ENCODE measurements at regions not wholly inside any gene's neighbourhood (a gene's known extent, or its start where the extent isn't known, plus 50 kb on each side); places are given as distances from the start of the nearest gene placed in this dataset.
"Not testable (repeated sequence)": the region's sequence is repeated elsewhere in the genome, so short reads cannot be mapped to it uniquely, and the experiment has no call there.

- DNase-seq (ENCODE audit: low spot score), result no peak
- no peak for ATAC-seq
Observed at GRCh38 chr18:55764386-55764785, 176.4 kb upstream of the TCF4 start.

GRCh38 chr18:55763805-55764204 is 175.8 kb upstream of the TCF4 start:
- no peak for DNase-seq (ENCODE audit: low spot score)
- ATAC-seq, result no peak

GRCh38 chr18:55763298-55763697 is 175.3 kb upstream of the TCF4 start:
- no peak for ATAC-seq

GRCh38 chr18:55762424-55762823 is 174.4 kb upstream of the TCF4 start:
- DNase-seq (ENCODE audit: low spot score) (no peak), ATAC-seq (no peak)

More at GRCh38 chr18:55763298-55763697, 175.3 kb upstream of the TCF4 start:
- no peak for DNase-seq (ENCODE audit: low spot score)

DNA sequence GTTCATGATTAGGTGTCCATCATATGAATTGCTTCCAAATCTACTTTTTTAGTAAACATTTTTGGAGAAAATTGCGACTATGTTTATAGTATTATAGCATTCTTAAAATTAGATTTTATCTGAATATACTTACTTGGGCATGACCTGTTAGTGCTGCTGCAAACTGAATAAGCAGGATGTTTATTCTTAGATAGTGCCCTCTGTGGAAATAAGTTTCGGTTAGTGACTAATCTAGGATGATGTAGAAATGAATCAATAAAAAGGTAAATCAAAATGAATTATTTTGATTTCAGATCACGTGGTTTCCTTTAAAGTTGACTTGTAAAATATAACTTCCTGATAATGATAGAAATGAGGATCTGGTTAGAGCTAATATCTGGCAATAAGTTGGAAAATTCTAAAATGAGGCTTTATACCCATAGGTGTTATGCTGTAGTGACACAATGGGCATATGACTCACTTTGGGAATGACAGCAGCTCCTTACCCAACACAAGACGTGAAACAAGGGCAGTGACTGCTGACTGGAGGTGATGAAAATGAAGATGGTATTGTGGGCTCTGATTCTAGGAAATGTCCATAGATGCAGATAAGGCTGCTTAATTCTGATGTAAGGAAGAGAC is 165.8 kb upstream of the TCF4 start:
- ATAC-seq (no peak), DNase-seq (ENCODE audit: low spot score) (no peak)

DNA sequence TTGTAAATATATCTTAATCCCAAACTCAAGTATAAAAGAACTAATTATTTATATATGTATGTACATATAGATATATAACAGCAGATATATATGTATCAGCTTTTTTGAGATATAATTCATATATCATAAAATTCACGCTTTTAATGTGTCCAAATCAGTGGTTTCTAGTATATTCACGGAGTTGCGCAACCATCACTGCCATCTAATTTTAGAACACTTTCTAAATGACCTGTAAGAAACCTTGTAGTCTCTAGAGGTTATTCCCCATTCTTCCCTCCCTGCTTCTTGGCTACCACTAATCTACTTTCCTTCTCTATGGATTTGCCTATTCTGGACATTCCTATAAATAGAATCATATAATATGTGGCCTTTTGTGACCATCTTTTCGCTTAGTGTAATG is 163.5 kb upstream of the TCF4 start:
- no peak for DNase-seq (ENCODE audit: low spot score)
- ATAC-seq, result no peak

- ATAC-seq, result no peak
- DNase-seq (ENCODE audit: low spot score), result no peak
Observed at GRCh38 chr18:55748227-55748738, 160.3 kb upstream of the TCF4 start.

DNA sequence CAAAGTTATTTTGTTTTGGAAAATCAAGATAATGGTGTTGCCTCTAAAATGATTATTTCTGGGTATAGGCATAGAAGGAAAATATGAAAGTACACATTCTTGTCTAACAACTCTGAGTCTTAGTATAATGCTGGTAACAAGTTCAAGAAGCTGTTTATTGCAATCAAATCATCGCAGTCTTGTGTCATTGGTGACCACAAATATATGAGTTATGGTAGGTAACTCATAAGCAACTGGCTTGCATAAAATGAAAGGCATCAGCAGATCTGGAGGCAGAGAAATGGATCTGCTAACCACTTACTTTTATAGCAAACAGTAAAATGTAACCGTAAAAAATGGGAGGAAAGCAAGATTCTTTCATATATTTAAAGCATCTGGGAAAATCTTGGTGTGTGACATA is 156.2 kb upstream of the TCF4 start:
- ATAC-seq (no peak), DNase-seq (ENCODE audit: low spot score) (no peak)

GRCh38 chr18:55743736-55744135 is 155.7 kb upstream of the TCF4 start:
- DNase-seq (ENCODE audit: low spot score), result no peak
- no peak for ATAC-seq

- DNase-seq (ENCODE audit: low spot score) (no peak), ATAC-seq (no peak)
Observed at GRCh38 chr18:55743133-55743532, 155.1 kb upstream of the TCF4 start.

GRCh38 chr18:55739488-55739887 is 151.5 kb upstream of the TCF4 start:
- ATAC-seq, result no peak
- DNase-seq (ENCODE audit: low spot score), result no peak

GRCh38 chr18:55738483-55739114 is 150.6 kb upstream of the TCF4 start:
- ATAC-seq, result no peak

GRCh38 chr18:55737781-55738468 is 149.9 kb upstream of the TCF4 start:
- no peak for DNase-seq (ENCODE audit: low spot score)
- no peak for ATAC-seq

More at GRCh38 chr18:55738483-55739114, 150.6 kb upstream of the TCF4 start:
- no peak for DNase-seq (ENCODE audit: low spot score)

- DNase-seq (ENCODE audit: low spot score), result no peak
- ATAC-seq, result no peak
Observed at GRCh38 chr18:55737266-55737665, 149.3 kb upstream of the TCF4 start.

- ATAC-seq, result no peak
- DNase-seq (ENCODE audit: low spot score), result no peak
Observed at GRCh38 chr18:55735969-55736368, 148.0 kb upstream of the TCF4 start.

- ATAC-seq, result no peak
- DNase-seq (ENCODE audit: low spot score), result no peak
Observed at GRCh38 chr18:55735199-55735855, 147.3 kb upstream of the TCF4 start.

- no peak for DNase-seq (ENCODE audit: low spot score)
- ATAC-seq, result no peak
Observed at GRCh38 chr18:55732227-55733106, 144.5 kb upstream of the TCF4 start.

DNA sequence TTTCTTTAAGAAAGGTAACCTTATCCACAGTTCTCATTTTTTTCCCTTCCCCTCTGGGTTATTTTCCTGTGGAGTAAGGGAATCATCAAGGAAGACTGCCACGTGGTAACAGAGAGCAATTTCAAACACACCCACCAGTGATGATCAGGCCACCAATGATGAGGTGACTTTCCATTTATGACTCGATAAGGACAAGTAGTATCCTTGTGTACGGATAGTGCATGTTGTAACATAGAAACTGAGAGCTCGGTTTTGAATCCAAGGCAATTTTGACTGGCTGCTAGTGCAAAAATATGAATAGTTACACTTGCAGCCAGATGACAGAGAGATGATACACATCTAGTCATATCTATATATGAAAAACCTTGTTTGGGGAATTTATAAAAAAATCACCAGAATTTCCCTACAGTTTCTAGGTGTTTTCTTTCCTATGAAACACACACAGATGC is 143.6 kb upstream of the TCF4 start:
- ATAC-seq (no peak), DNase-seq (ENCODE audit: low spot score) (no peak)

DNA sequence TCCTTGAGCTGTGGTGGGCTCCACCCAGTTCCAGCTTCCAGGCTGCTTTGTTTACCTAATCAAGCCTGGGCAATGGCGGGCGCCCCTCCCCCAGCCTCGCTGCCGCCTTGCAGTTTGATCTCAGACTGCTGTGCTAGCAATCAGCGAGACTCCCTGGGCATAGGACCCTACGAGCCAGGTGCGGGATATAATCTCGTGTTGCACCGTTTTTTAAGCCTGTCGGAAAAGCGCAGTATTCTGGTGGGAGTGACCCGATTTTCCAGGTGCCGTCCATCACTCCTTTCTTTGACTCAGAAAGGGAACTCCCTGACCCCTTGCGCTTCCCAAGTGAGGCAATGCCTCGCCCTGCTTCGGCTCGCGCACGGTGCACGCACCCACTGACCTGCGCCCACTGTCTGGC is 133.0 kb upstream of the TCF4 start:
- DNase-seq (ENCODE audit: low spot score); ATAC-seq: not testable (repeated sequence)

DNA sequence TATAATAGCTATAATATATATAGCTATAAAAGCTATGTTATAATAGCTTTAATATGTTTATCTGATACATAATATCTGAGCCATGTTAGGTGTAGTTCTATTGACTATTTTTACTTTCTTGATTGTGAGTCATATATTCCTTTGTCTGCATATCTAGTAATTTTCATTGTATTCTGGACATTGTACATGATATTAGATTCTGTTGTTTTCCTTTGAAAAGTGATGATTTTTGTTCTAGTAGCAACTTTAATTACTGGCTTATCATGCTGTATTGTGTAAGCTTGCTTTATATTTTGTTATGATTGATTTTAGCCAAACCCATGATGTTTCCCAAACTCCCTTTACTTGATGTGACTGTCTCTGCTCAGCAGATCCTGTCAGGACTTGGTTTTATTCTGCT is 125.7 kb upstream of the TCF4 start:
- ATAC-seq (no peak), DNase-seq (ENCODE audit: low spot score) (no peak)

- ATAC-seq (no peak), DNase-seq (ENCODE audit: low spot score) (no peak)
Observed at GRCh38 chr18:55706898-55707297, 118.9 kb upstream of the TCF4 start.

All from left lobe of liver (tissue), 2 donors.